ENCODE measurements at regions not wholly inside any gene's neighbourhood (a gene's known extent, or its start where the extent isn't known, plus 50 kb on each side); places are given as distances from the start of the nearest gene placed in this dataset.

- TF ChIP-seq, protein P1, sequence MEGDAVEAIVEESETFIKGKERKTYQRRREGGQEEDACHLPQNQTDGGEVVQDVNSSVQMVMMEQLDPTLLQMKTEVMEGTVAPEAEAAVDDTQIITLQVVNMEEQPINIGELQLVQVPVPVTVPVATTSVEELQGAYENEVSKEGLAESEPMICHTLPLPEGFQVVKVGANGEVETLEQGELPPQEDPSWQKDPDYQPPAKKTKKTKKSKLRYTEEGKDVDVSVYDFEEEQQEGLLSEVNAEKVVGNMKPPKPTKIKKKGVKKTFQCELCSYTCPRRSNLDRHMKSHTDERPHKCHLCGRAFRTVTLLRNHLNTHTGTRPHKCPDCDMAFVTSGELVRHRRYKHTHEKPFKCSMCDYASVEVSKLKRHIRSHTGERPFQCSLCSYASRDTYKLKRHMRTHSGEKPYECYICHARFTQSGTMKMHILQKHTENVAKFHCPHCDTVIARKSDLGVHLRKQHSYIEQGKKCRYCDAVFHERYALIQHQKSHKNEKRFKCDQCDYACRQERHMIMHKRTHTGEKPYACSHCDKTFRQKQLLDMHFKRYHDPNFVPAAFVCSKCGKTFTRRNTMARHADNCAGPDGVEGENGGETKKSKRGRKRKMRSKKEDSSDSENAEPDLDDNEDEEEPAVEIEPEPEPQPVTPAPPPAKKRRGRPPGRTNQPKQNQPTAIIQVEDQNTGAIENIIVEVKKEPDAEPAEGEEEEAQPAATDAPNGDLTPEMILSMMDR (IDR thresholded peaks at IDR 0.05; ENCODE audit: insufficient read depth, low read depth, low read length): no peak
- TF ChIP-seq EZH2 (IDR thresholded peaks at IDR 0.05; ENCODE audit: insufficient read depth, low read length): no peak
These were observed 514.7 kb downstream of the SOX11 start for GRCh38 chr2:6206882-6207281.
